WTC11 (cell line): ENCODE measurements at regions not wholly inside any gene's neighbourhood (a gene's known extent, or its start where the extent isn't known, plus 50 kb on each side); places are given as distances from the start of the nearest gene placed in this dataset.

Experiments
- ATAC-seq: fragments of 200-7000 bp; cut with Tn5 transposase; 2 replicates; pipeline ENCODE4 v1.10.0; 2021; ENCODE audit warnings: mild to moderate bottlenecking, moderate library complexity
- CTCF ChIA-PET: fragments of 300-600 bp; sonication (Branson Sonifier 250); formaldehyde crosslinking; loops from one replicate; lab custom pipeline; 2021; ENCODE audit warnings: antibody characterized with exemption; lab: Charles Lee
- POLR2A ChIA-PET: fragments of 350-600 bp; sonication (Branson Sonifier 250); formaldehyde crosslinking; loops from one replicate; lab custom pipeline; 2021; ENCODE audit warnings: antibody characterized with exemption; lab: Charles Lee
- DNase-seq: peaks from one replicate; pipeline ENCODE4 v3.0.0; 2021; ENCODE audit warnings: low spot score
- H3K27ac Mint-ChIP-seq: 2 replicates; pipeline ENCODE4 v1.8.0; 2021; ENCODE audit warnings: mixed read lengths
- H3K27me3 Mint-ChIP-seq: 2 replicates; pipeline ENCODE4 v1.8.0; 2021; ENCODE audit warnings: low read depth, mild to moderate bottlenecking, moderate library complexity, mixed read lengths
- H3K36me3 Mint-ChIP-seq: 2 replicates; pipeline ENCODE4 v1.8.0; 2021; ENCODE audit warnings: mixed read lengths
- H3K4me1 Mint-ChIP-seq: 2 replicates; pipeline ENCODE4 v1.8.0; 2022; ENCODE audit warnings: mixed read lengths
- H3K4me3 Mint-ChIP-seq: 2 replicates; pipeline ENCODE4 v1.8.0; 2021; ENCODE audit warnings: mild to moderate bottlenecking, moderate library complexity, mixed read lengths
- H3K9me3 Mint-ChIP-seq: 2 replicates; pipeline ENCODE4 v1.8.0; 2021; ENCODE audit warnings: mixed read lengths
- AR ChIP-seq: fragments of 250-450 bp; sonication (Bioruptor Pico); IDR thresholded peaks from 2 replicates; pipeline ENCODE4 v1.9.0; 2021; ENCODE audit warnings: mild to moderate bottlenecking
- ATF1 ChIP-seq: sonication (generic); formaldehyde crosslinking; IDR thresholded peaks from 2 replicates; pipeline ENCODE4 v1.8.1; 2023; ENCODE audit warnings: mild to moderate bottlenecking, moderate library complexity, missing genetic modification reagents
- CREM ChIP-seq: sonication (generic); formaldehyde crosslinking; IDR thresholded peaks from 2 replicates; pipeline ENCODE4 v1.8.1; 2022; ENCODE audit warnings: mild to moderate bottlenecking, missing genetic modification reagents, moderate library complexity
- ERG ChIP-seq: fragments of 250-450 bp; sonication (Bioruptor Pico); IDR thresholded peaks from 2 replicates; pipeline ENCODE4 v1.8.0; 2021; ENCODE audit warnings: mild to moderate bottlenecking
- FOXK1 ChIP-seq: sonication (generic); formaldehyde crosslinking; IDR thresholded peaks from 2 replicates; pipeline ENCODE4 v1.8.0; 2022; ENCODE audit warnings: mild to moderate bottlenecking, moderate library complexity, missing genetic modification reagents
- MAX ChIP-seq: sonication (generic); formaldehyde crosslinking; IDR thresholded peaks from 2 replicates; pipeline ENCODE4 v1.8.0; 2022; ENCODE audit warnings: mild to moderate bottlenecking, missing genetic modification reagents
- NFE2L1 ChIP-seq: sonication (generic); formaldehyde crosslinking; IDR thresholded peaks from 2 replicates; pipeline ENCODE4 v1.8.1; 2023; ENCODE audit warnings: missing genetic modification reagents
- SP1 ChIP-seq: sonication (generic); formaldehyde crosslinking; conservative IDR thresholded peaks from 2 replicates; pipeline ENCODE4 v1.8.1; 2022; ENCODE audit warnings: missing genetic modification reagents
- TP53 ChIP-seq: sonication (generic); formaldehyde crosslinking; IDR thresholded peaks from 2 replicates; pipeline ENCODE4 v1.8.1; 2023; ENCODE audit warnings: mild to moderate bottlenecking, missing genetic modification reagents
- USF1 ChIP-seq: sonication (generic); formaldehyde crosslinking; IDR thresholded peaks from 2 replicates; pipeline ENCODE4 v1.8.0; 2022; ENCODE audit warnings: mild to moderate bottlenecking, missing genetic modification reagents
- ZMAT4 ChIP-seq: fragments of 250-450 bp; sonication (Bioruptor Pico); IDR thresholded peaks from 2 replicates; pipeline ENCODE4 v1.9.0; 2021; ENCODE audit warnings: mild to moderate bottlenecking
- ZNF138 ChIP-seq: sonication (generic); formaldehyde crosslinking; conservative IDR thresholded peaks from 2 replicates; pipeline ENCODE4 v1.8.1; 2022; ENCODE audit warnings: mild to moderate bottlenecking, moderate library complexity, missing genetic modification reagents
- ZNF232 ChIP-seq: sonication (generic); formaldehyde crosslinking; IDR thresholded peaks from 2 replicates; pipeline ENCODE4 v1.8.0; 2022; ENCODE audit warnings: mild to moderate bottlenecking, missing genetic modification reagents
- ZNF317 ChIP-seq: sonication (generic); formaldehyde crosslinking; IDR thresholded peaks from 2 replicates; pipeline ENCODE4 v1.8.1; 2023; ENCODE audit warnings: low read depth, mild to moderate bottlenecking, moderate library complexity, missing genetic modification reagents, borderline replicate concordance
- ZNF416 ChIP-seq: fragments of 250-450 bp; sonication (Bioruptor Pico); IDR thresholded peaks from 2 replicates; pipeline ENCODE4 v1.9.0; 2021; ENCODE audit warnings: mild to moderate bottlenecking, inconsistent platforms
- ZNF512 ChIP-seq: sonication (generic); formaldehyde crosslinking; IDR thresholded peaks from 2 replicates; pipeline ENCODE4 v1.8.1; 2022; ENCODE audit warnings: missing genetic modification reagents, borderline replicate concordance
- ZNF532 ChIP-seq: fragments of 250-450 bp; sonication (Bioruptor Pico); IDR thresholded peaks from 2 replicates; pipeline ENCODE4 v1.9.0; 2021; ENCODE audit warnings: mild to moderate bottlenecking, borderline replicate concordance

GRCh38 chr11:15580056-15580774 is 465.5 kb downstream of the INSC start:
- ChIA-PET POLR2A (no interaction called here), CTCF (no interaction called here)
- TF ChIP-seq ZNF232 (CRISPR knock-in tag) (no peak), NFE2L1 (CRISPR knock-in tag) (no peak), AR (CRISPR knock-in tag) (no peak), USF1 (no peak), CREM (no peak), ERG (no peak)
- Mint-ChIP-seq H3K9me3 (no peaks in the 10 kb centered on the region), H3K27ac (no peak overlapping the region), H3K36me3 (no peaks in the 10 kb centered on the region), H3K4me3 (no peak overlapping the region), H3K4me1 (peaks cover 8% of the 10 kb centered on the region; the same call in 1 of the 2 replicates), H3K27me3 (no peaks in the 10 kb centered on the region)
- ATAC-seq, result no peak
- DNase-seq, result no peak

GRCh38 chr11:15580775-15581095 is 466.0 kb downstream of the INSC start:
- no peaks in the 10 kb centered on the region for H3K36me3 Mint-ChIP-seq
- no peaks in the 10 kb centered on the region for H3K27me3 Mint-ChIP-seq
- TF ChIP-seq ERG, result no peak
- no peak for TF ChIP-seq ZNF138 (CRISPR knock-in tag)
- no peak for TF ChIP-seq ZNF317 (CRISPR knock-in tag)
- no peak for TF ChIP-seq ZNF532
- TF ChIP-seq ZMAT4 (CRISPR knock-in tag), result no peak
- no peak for TF ChIP-seq ZNF512 (CRISPR knock-in tag)
- TF ChIP-seq SP1 (CRISPR knock-in tag), result no peak
- no peak for TF ChIP-seq TP53 (CRISPR knock-in tag)
- TF ChIP-seq MAX (CRISPR knock-in tag), result no peak
- no peak for TF ChIP-seq ATF1 (CRISPR knock-in tag)
- no peak for TF ChIP-seq FOXK1 (CRISPR knock-in tag)
- TF ChIP-seq ZNF416 (CRISPR knock-in tag), result no peak
- ChIA-PET POLR2A (no interaction called here), CTCF (no interaction called here)
- no peaks in the 10 kb centered on the region for H3K9me3 Mint-ChIP-seq
- no peak overlapping the region for H3K4me3 Mint-ChIP-seq
- H3K4me1 Mint-ChIP-seq, result peaks cover 8% of the 10 kb centered on the region; the same call in 1 of the 2 replicates
- ATAC-seq (no peak), DNase-seq (no peak)
- no peak overlapping the region for H3K27ac Mint-ChIP-seq
